Urinary bladder (tissue), 3 donors: ENCODE measurements at regions not wholly inside any gene's neighbourhood (a gene's known extent, or its start where the extent isn't known, plus 50 kb on each side); places are given as distances from the start of the nearest gene placed in this dataset.

Experiments used
- DNase-seq: peaks from one replicate; pipeline ENCODE4 v3.0.0-alpha.2; 2015; ENCODE audit errors: extremely low spot score
- H3K27ac ChIP-seq: one replicate; pipeline ENCODE4 v1.5.1; 2013; ENCODE audit warnings: low read depth, mild to moderate bottlenecking, moderate library complexity
- H3K36me3 ChIP-seq: one replicate; pipeline ENCODE4 v1.6.1; 2013; ENCODE audit warnings: mild to moderate bottlenecking, moderate library complexity; ENCODE audit not compliant: insufficient read depth
- H3K4me1 ChIP-seq: one replicate; pipeline ENCODE4 v1.6.1; 2013; ENCODE audit warnings: mild to moderate bottlenecking, moderate library complexity; ENCODE audit not compliant: insufficient read depth
- H3K4me3 ChIP-seq: one replicate; pipeline ENCODE4 v1.5.1; 2013; ENCODE audit warnings: low read depth, low read length
- WGBS: extraction: QIAGEN DNeasy Blood & Tissue Kit; methylation state at CpG from one replicate; pipeline ENCODE4 v1.1.7; 2013; 5-methylcytosine and 5-hydroxymethylcytosine counted together
- donor health status: healthy with polysubstance abuse.
- donor health status: healthy.

GRCh38 chr14:101397206-101397605 lies 164.1 kb upstream of the DIO3 start:
- 91% methylated on average over 12 of the region's 12 CpGs for WGBS
- DNase-seq: no peak
- Histone ChIP-seq H3K4me3 (no peak overlapping the region), H3K27ac (no peak overlapping the region), H3K36me3 (no peaks in the 10 kb centered on the region), H3K4me1 (no peaks in the 10 kb centered on the region)

GRCh38 chr14:101398011-101398410 lies 163.3 kb upstream of the DIO3 start:
- H3K36me3 ChIP-seq: no peaks in the 10 kb centered on the region
- H3K27ac ChIP-seq: no peak overlapping the region
- H3K4me3 ChIP-seq: no peak overlapping the region
- no peaks in the 10 kb centered on the region for H3K4me1 ChIP-seq
- WGBS: 75% methylated on average over 14 of the region's 14 CpGs
- no peak for DNase-seq

DNA sequence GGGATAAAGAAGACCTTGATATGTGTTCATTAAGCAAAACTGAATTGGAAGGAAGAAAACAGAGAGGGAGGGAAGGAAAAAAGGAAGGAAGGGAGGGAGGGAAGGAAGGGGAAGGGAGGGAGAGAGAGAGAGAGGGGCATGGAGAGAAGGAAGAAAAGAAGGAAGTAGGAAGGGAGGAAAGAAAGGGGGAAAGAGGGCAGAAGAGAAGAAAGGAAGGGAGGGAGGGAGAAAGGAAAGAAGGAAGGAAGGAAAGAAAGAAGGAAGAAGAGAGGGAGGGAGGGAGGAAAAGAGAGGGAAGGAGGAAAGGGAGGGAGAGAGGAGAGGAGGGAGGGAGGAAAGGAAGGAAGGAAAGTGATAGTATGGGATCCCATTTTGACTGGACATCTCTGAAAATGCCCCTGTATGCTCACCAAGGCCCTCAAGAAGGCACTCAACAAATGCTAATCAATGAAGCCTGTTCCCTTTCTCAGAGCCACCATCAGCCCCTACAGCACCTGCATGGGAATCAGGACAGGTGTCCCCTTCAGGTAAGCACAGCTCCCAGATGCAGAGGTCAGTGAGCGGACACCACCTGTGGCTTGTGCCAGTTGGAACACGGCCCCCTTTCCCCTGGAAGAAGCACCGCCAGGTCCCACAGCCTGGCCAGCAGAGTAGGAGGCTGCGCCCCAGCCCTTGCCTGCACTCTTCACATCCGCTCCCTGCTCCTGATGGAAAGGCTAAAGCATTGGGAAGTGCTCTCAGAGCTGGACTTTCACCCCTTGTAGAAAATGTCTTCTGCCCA lies 161.4 kb upstream of the DIO3 start:
- no peak for DNase-seq
- Histone ChIP-seq H3K27ac (no peak overlapping the region), H3K4me3 (no peak overlapping the region), H3K4me1 (no peaks in the 10 kb centered on the region), H3K36me3 (no peaks in the 10 kb centered on the region)
- 96% methylated on average over 5 of the region's 5 CpGs for WGBS

GRCh38 chr14:101400830-101401229 lies 160.5 kb upstream of the DIO3 start:
- H3K36me3 ChIP-seq: no peaks in the 10 kb centered on the region
- H3K27ac ChIP-seq: no peak overlapping the region
- 19% methylated on average over 11 of the region's 11 CpGs for WGBS
- no peak overlapping the region for H3K4me3 ChIP-seq
- no peak for DNase-seq
- no peaks in the 10 kb centered on the region for H3K4me1 ChIP-seq

DNA sequence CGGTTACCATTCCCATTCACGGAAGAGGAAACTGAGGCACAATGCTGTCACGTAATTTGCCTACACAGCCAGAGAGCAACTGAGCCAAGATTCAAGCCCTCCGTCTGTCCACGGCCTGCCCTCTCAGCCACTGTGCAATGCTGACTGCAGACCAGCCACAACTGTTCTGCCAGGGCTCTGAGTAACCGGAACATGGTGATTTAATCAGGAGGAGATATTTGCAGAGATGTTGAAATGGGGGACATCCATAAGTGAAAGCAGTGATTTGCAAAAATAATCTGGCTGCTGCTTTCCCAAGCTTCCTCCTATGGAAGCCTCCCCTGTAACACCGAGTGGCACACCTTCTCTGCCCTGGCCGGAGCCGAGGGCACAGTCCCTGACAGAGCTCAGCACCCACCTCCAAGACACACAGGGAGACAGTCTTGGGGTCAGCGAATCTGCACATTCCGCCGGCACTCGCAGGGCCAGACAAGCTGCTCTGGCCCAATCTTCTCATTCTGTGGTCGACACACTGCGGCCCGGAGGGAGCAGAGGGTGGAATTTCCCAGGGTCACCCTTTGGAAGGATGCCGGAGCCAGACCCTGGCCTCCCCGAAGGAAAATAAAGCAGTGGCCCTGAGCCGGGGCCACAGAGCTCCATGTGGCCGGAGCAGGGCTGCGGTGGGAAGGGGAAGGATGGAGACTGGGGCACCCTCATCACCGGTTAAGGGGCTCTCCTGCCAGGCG lies 158.2 kb upstream of the DIO3 start:
- H3K4me1 ChIP-seq: no peaks in the 10 kb centered on the region
- H3K4me3 ChIP-seq: no peak overlapping the region
- 87% methylated on average over 23 of the region's 23 CpGs for WGBS
- H3K36me3 ChIP-seq: no peaks in the 10 kb centered on the region
- DNase-seq: no peak
- H3K27ac ChIP-seq: no peak overlapping the region

DNA sequence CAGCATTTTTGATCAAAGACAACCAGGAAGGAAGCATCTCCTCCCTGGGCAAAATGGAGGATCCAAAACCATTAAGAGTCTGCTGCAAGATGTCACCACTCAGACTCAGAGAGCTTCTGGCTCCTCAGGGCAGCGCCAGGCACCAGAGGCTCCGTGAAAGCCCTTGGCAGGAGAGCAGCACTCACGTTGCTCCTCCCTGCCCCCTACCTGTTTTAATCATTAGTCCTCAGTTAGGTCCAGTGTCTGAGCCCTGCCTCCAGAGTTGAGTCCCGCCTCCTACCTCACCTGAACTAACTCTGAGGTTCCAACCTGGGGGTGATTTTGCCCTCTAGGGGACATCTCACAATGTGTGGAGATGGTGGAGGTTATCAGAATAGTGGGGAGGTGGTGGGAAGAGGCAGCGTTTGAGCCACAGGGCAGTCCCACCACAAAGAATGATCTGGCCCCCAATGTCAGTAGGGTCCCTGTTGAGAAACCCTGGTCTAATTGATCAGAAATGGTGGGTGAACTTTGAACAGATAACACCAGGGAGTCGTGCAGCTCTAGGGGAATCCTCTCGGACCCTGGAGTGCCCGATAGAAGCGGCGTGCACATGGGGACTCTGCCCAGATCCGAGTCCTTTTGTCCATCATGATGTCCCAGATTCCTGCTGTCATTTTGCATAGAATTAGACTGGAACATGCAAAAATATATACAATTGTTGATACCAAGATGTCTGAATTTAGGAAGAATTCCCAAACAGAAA lies 156.7 kb upstream of the DIO3 start:
- DNase-seq: no peak
- no peak overlapping the region for H3K4me3 ChIP-seq
- WGBS: 80% methylated on average over 11 of the region's 11 CpGs
- H3K36me3 ChIP-seq: no peaks in the 10 kb centered on the region
- no peaks in the 10 kb centered on the region for H3K4me1 ChIP-seq
- no peak overlapping the region for H3K27ac ChIP-seq

GRCh38 chr14:101405171-101405883 lies 156.0 kb upstream of the DIO3 start:
- Histone ChIP-seq H3K27ac (no peak overlapping the region), H3K4me3 (no peak overlapping the region), H3K36me3 (no peaks in the 10 kb centered on the region), H3K4me1 (no peaks in the 10 kb centered on the region)
- DNase-seq: no peak
- WGBS: 55% methylated on average over 12 of the region's 12 CpGs

- Histone ChIP-seq H3K4me1 (no peaks in the 10 kb centered on the region), H3K27ac (no peak overlapping the region), H3K4me3 (no peak overlapping the region), H3K36me3 (no peaks in the 10 kb centered on the region)
- WGBS: 88% methylated on average over 7 of the region's 7 CpGs
- no peak for DNase-seq
Measured at GRCh38 chr14:101406921-101407320, 154.4 kb upstream of the DIO3 start.

- H3K4me1 ChIP-seq: no peaks in the 10 kb centered on the region
- WGBS: 91% methylated on average over 8 of the region's 8 CpGs
- no peak overlapping the region for H3K27ac ChIP-seq
- no peak overlapping the region for H3K4me3 ChIP-seq
- H3K36me3 ChIP-seq: no peaks in the 10 kb centered on the region
- no peak for DNase-seq
Measured at GRCh38 chr14:101407328-101407727, 154.0 kb upstream of the DIO3 start.

GRCh38 chr14:101408077-101408831 lies 153.0 kb upstream of the DIO3 start:
- H3K4me1 ChIP-seq: no peaks in the 10 kb centered on the region

DNA sequence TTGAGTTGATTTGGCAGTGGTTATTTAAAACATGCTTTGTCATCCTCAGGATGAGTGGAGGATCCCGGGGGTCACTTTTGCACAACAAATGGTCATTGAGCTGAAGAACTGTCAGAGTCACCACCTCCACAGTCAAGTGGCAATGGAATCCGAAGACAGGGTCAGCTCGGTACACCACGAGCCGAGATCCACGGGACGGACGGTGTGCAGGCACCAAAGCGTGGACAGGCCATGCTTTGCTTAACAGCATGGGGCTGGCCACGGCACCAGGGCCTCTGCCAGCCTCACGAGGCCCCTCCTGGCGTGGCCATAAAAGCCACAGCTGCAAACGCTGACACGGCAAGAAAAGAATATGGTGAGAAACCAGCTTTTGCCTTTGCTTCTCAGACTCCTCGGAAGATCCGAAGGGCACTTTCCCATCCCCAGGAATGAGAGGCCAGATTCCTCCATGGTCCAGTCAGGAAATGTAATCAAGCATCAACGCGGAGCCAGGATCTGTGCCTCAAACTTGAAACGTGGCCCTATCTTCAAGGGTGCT lies 152.2 kb upstream of the DIO3 start:
- no peak overlapping the region for H3K27ac ChIP-seq
- H3K4me3 ChIP-seq: no peak overlapping the region
- WGBS: 91% methylated on average over 19 of the region's 19 CpGs
- H3K36me3 ChIP-seq: no peaks in the 10 kb centered on the region
- no peaks in the 10 kb centered on the region for H3K4me1 ChIP-seq
- DNase-seq: no peak

More at GRCh38 chr14:101408077-101408831, 153.0 kb upstream of the DIO3 start:
- H3K27ac ChIP-seq: peak overlapping the region; percentile 65
- H3K36me3 ChIP-seq: no peaks in the 10 kb centered on the region
- DNase-seq: no peak
- no peak overlapping the region for H3K4me3 ChIP-seq
- 65% methylated on average over 20 of the region's 20 CpGs for WGBS

DNA sequence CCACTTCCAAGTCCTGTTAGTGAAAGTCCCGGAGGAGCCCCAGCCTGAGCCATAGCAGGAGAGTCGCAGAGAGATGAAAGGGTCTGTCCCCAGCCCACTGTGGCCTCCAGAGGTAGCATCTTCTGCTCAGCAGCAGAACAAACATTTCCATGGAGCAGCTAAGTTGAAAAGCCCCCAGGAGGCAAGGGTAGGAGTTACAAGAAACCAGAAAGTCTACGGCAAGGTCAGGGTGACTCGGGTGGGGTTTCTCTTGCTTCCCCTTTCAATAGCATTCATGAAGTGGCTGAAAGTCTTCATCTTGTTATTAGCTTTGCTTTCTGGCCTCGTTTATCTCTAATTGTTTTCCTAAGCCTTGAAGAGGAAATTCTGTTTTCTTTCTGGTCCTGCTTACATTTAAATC lies 151.2 kb upstream of the DIO3 start:
- WGBS: 62% methylated on average over 5 of the region's 5 CpGs

More for the DNA sequence above, 151.2 kb upstream of the DIO3 start:
- Histone ChIP-seq H3K4me3 (no peak overlapping the region), H3K27ac (no peak overlapping the region), H3K4me1 (no peaks in the 10 kb centered on the region), H3K36me3 (no peaks in the 10 kb centered on the region)
- no peak for DNase-seq
